RWPE1 (cell line): ENCODE measurements at regions not wholly inside any gene's neighbourhood (a gene's known extent, or its start where the extent isn't known, plus 50 kb on each side); places are given as distances from the start of the nearest gene placed in this dataset.

Experiments
- CTCF ChIA-PET: fragments of 350-600 bp; sonication (Branson Sonifier 250); formaldehyde crosslinking; extraction: SDS; loops from one replicate; lab custom pipeline; 2021; lab: Yijun Ruan, JAX
- POLR2A ChIA-PET: fragments of 400-600 bp; formaldehyde crosslinking; extraction: SDS; loops from one replicate; lab custom pipeline; 2020; ENCODE audit warnings: antibody characterized with exemption; ENCODE audit not compliant: low non-redundant PET; lab: Yijun Ruan, JAX
- DNase-seq: peaks from one replicate; pipeline ENCODE4 v3.0.0; 2012; ENCODE audit warnings: low spot score
- H3K27ac ChIP-seq: fragments of 450-650 bp; 2 replicates; pipeline ENCODE4 v1.5.1; 2017
- TF ChIP-seq, protein P1 (sequence below): fragments of 450-650 bp; conservative IDR thresholded peaks from 2 replicates; pipeline ENCODE4 v1.5.1; 2017; ENCODE audit warnings: low read depth, mild to moderate bottlenecking

DNA sequence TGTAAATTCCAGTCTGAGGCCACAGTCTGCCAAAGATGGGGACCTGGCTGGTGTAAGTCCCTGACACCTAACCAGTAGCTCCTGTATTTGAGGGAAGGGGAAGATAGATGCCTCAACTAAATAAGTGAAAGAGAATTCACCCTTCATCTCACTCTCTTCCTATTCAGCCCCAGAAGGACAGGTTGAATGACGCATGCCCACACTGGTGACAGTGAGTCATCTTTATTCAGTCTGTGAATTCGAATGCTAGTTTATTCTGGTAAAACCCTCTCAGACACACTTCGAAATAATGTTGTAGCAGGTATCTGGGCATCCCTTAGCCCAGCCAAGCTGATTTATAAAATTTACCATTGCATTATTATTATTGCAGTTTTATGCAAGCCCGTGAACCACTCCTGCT is 617.0 kb upstream of the PRMT6 start:
- POLR2A ChIA-PET, result no interaction called here
- CTCF ChIA-PET, result no interaction called here
- H3K27ac ChIP-seq, result no peak overlapping the region
- DNase-seq, result no peak
- TF ChIP-seq, protein P1, sequence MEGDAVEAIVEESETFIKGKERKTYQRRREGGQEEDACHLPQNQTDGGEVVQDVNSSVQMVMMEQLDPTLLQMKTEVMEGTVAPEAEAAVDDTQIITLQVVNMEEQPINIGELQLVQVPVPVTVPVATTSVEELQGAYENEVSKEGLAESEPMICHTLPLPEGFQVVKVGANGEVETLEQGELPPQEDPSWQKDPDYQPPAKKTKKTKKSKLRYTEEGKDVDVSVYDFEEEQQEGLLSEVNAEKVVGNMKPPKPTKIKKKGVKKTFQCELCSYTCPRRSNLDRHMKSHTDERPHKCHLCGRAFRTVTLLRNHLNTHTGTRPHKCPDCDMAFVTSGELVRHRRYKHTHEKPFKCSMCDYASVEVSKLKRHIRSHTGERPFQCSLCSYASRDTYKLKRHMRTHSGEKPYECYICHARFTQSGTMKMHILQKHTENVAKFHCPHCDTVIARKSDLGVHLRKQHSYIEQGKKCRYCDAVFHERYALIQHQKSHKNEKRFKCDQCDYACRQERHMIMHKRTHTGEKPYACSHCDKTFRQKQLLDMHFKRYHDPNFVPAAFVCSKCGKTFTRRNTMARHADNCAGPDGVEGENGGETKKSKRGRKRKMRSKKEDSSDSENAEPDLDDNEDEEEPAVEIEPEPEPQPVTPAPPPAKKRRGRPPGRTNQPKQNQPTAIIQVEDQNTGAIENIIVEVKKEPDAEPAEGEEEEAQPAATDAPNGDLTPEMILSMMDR, result no peak

GRCh38 chr1:106447466-106447865 is 609.0 kb upstream of the PRMT6 start:
- no peak for DNase-seq
- H3K27ac ChIP-seq, result no peak overlapping the region
- CTCF ChIA-PET, result no interaction called here
- POLR2A ChIA-PET, result no interaction called here
- TF ChIP-seq, protein P1, result no peak

GRCh38 chr1:106456832-106457231 is 599.6 kb upstream of the PRMT6 start:
- POLR2A ChIA-PET, result no interaction called here
- no peak overlapping the region for H3K27ac ChIP-seq
- DNase-seq, result no peak
- CTCF ChIA-PET, result interaction anchor here (0.6 kb wide), 1 partner anchor 1330 kb away, joined by 4 read pairs; no protein-coding TSS in a partner anchor
- TF ChIP-seq, protein P1, result no peak

GRCh38 chr1:106457368-106457767 is 599.1 kb upstream of the PRMT6 start:
- ChIA-PET CTCF (no interaction called here), POLR2A (no interaction called here)
- DNase-seq, result no peak
- no peak overlapping the region for H3K27ac ChIP-seq
- TF ChIP-seq, protein P1, result no peak

- ChIA-PET POLR2A (no interaction called here), CTCF (interaction anchor here (0.6 kb wide), 1 partner anchor 53 kb away, joined by 3 read pairs; no protein-coding TSS in a partner anchor)
- TF ChIP-seq, protein P1, result no peak
These were observed 597.6 kb upstream of the PRMT6 start for GRCh38 chr1:106458866-106459265.

DNA sequence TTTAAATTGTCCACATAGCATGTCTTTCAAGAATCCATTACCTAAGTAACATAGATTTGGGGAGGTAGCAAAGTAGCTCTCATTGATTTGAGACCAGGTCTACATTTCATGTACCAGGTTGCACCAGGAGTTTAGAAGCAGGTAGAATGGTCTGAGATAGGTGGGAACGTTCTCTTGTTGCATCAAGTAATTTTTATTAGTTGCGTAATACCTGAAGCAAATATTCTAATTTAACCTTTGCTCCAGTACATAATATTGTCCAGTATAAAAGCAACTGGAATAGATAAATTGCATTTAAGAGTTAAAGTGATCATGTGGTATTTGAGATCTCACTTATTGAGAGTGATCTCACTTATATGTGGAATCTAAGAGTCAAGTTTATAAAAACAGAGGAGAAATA is 597.1 kb upstream of the PRMT6 start:
- ChIA-PET POLR2A (no interaction called here), CTCF (interaction anchor here (0.6 kb wide), 1 partner anchor 54 kb away, joined by 3 read pairs; no protein-coding TSS in a partner anchor)
- no peak for DNase-seq
- TF ChIP-seq, protein P1, result no peak
- no peak overlapping the region for H3K27ac ChIP-seq

More at GRCh38 chr1:106458866-106459265, 597.6 kb upstream of the PRMT6 start:
- DNase-seq, result no peak
- H3K27ac ChIP-seq, result no peak overlapping the region
